H1 (cell line): ENCODE measurements at regions not wholly inside any gene's neighbourhood (a gene's known extent, or its start where the extent isn't known, plus 50 kb on each side); places are given as distances from the start of the nearest gene placed in this dataset.

Experiments
- SRF ChIP-seq: IDR thresholded peaks from 2 replicates; pipeline ENCODE4 v1.6.1; 2011; ENCODE audit warnings: mild to moderate bottlenecking, low read depth, low read length, moderate library complexity

- no peak for TF ChIP-seq SRF
These were observed 249.6 kb downstream of the ENGASE start (continued) for GRCh38 chr17:79324194-79324593.
